Heart right ventricle (tissue), 16 donors: ENCODE measurements at regions not wholly inside any gene's neighbourhood (a gene's known extent, or its start where the extent isn't known, plus 50 kb on each side); places are given as distances from the start of the nearest gene placed in this dataset.
A peak's percentile ranks its signal among the peaks of the same experiment; 100 is the strongest.

Experiments
- ATAC-seq, 8 donors: fragments of 200-7000 bp; cut with Tn5 transposase; one replicate each; pipeline ENCODE4 v1.9.1; 2020; ENCODE audit warnings: mild to moderate bottlenecking in 8 of 8, moderate library complexity in 8 of 8, moderate number of reproducible peaks in 1 of 8
- DNase-seq, 2 donors: peaks; one replicate each; pipeline ENCODE4 v3.0.0-alpha.2; 2020
- H3K27ac ChIP-seq, 10 donors: fragments of 200-600 bp; sonication (generic) in 2 of 10; one replicate each; pipeline versions ENCODE4 v1.5.0 to v1.8.0; 2020 to 2022; ENCODE audit warnings: mild to moderate bottlenecking in 3 of 10
- H3K27me3 ChIP-seq, 7 donors: fragments of 200-600 bp; one replicate each; pipeline ENCODE4 v1.8.0; 2021 to 2022; ENCODE audit warnings: mild to moderate bottlenecking in 2 of 7
- H3K36me3 ChIP-seq, 9 donors: fragments of 200-600 bp; sonication (generic) in 1 of 9; one replicate each; pipeline versions ENCODE4 v1.5.0 to v1.8.0; 2020 to 2022; ENCODE audit warnings: mild to moderate bottlenecking in 2 of 9
- H3K4me1 ChIP-seq, 9 donors: fragments of 200-600 bp; sonication (generic) in 1 of 9; one replicate each; pipeline versions ENCODE4 v1.5.0 to v1.8.0; 2020 to 2022; ENCODE audit warnings: mild to moderate bottlenecking in 4 of 9
- H3K4me3 ChIP-seq, 10 donors: fragments of 200-600 bp; sonication (generic) in 2 of 10; one replicate each; pipeline versions ENCODE4 v1.5.0 to v1.8.0; 2020 to 2022; ENCODE audit warnings: mild to moderate bottlenecking in 7 of 10, moderate library complexity in 2 of 10
- H3K9me3 ChIP-seq, 11 donors: fragments of 200-600 bp in 10 of 11; sonication (generic) in 2 of 11; one replicate each; pipeline versions ENCODE4 v1.5.0 to v1.8.0; 2013 to 2022; ENCODE audit warnings: mild to moderate bottlenecking in 2 of 11, control low read depth in 1 of 11, moderate library complexity in 1 of 11
- CTCF ChIP-seq, 9 donors: fragments of 200-600 bp; sonication (generic) in 2 of 9; IDR thresholded peaks; one replicate each; pipeline versions ENCODE4 v1.5.0 to v1.8.0; 2021 to 2022; ENCODE audit warnings: antibody characterized with exemption in 9 of 9, mild to moderate bottlenecking in 5 of 9, moderate library complexity in 1 of 9
- WGBS, 2 donors: extraction: QIAGEN DNeasy Blood & Tissue Kit; methylation state at CpG; one replicate each; pipeline ENCODE4 v1.1.7; 2013; ENCODE audit warnings: inconsistent platforms in 1 of 2; 5-methylcytosine and 5-hydroxymethylcytosine counted together
- intact Hi-C, 10 donors: fragments of 100-400 bp; cut with DNase I; formaldehyde crosslinking; loops; one replicate each; pipeline versions ENCODE4 v1.11.1 to v1.14.2; 2022
- donor health status: Arrhythmogenic right ventricular cardiomyopathy.
- donor health status: ischemic (EF 13 %, LVEDD 7.1; RV severe dilation, severe dysfunction).
- donor health status: healthy with polysubstance abuse.
- donor health status: DM: no; HTN: yes; CAD: no.
- donor health status: DM: no; HTN: no; CAD: no.
- donor health status: ischemic (EF 25% LVEDD 6.9; RV normal size, moderate dysfunction).
- donor health status: ischemic (EF 25% LVEDD 5.7; RV mildly dilated, moderate dysfunction).
- donor health status: healthy.
- donor health status: DM: yes; HTN: yes; CAD: no.
- donor health status: Ischemic cardiomyopathy.
- donor health status: ischemic (EF 35%, LVEDD 5.7; RV mildly dilated, moderate dysfunction).
- donor health status: nonischemic (EF 11% LVEDD 7.7; RV severe dilation, severe dysfunction).
- donor health status: DM: yes; HTN: yes; CAD: no.
- donor health status: PGD.
- donor health status: ischemic (EF 29% LVEDD 5.4; RV normal size, mild dysfunction).
- donor health status: nonischemic (EF 23%, LVEDD 6.1; RV moderate dilation, normal function).

DNA sequence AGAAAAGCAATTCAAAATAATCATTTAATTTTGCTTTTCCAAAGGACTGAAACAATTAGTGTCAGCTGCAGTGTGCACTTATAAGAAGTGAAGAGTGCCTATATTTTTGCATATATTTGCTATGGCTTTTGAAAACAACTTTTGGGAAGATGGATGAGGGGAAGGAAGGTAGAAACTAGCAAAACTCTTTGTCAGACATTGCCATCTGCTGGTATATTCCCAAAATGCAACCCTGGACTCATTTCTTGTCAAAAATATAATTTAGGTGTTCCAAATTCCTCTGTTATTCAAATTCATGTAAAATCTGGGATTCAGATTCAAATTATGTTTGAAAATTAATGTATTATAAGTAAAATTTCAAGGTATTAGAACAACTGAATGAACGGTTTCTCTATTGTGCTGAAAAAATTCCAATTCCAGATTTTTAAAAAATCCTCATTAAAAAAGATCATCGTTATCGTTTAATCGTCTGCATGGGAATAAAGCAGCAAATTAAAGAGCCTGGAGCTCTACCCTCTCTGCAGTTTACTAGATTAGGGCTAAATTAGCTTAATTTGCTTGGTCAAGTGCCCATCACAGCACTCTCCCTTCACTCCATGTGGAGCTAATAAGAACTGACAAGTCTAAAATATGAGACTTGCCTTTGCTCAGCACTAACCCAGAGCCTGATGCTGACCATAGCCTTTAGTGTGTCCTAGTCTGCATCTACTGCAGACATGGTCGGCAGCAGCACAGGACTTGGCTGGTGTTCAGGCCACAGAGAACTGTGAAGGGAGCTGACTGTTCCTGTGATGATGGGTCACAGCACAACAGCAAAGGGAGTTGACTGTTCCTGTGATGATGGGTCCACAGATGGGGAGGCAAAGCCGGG lies 67.9 kb upstream of the MITF start:
- no peak overlapping the region for H3K4me3 ChIP-seq
- H3K36me3 ChIP-seq: no peaks in the 10 kb centered on the region
- no peaks in the 10 kb centered on the region for H3K27me3 ChIP-seq
- ATAC-seq (peak in 7 of 8 donors; percentile 55 to 86 (median 61)), DNase-seq (peak in 1 of 2 donors; percentile 51)
- intact Hi-C loops: loop anchor here (2.0 to 10.0 kb wide), 15 partner anchors 224 to 517 kb away; no protein-coding TSS in a partner anchor
- peaks cover 0 to 7% (median 0%) of the 10 kb centered on the region in 11 donors for H3K9me3 ChIP-seq
- H3K4me1 ChIP-seq: peaks cover 0 to 17% (median 11%) of the 10 kb centered on the region in 9 donors
- TF ChIP-seq CTCF (IDR thresholded peaks at IDR 0.05): peak; percentile 68 to 88 (median 82)
- WGBS, 2 donors: 44 to 45% methylated on average over 6 of the region's 6 CpGs
- H3K27ac ChIP-seq: no peak overlapping the region

- no peak for DNase-seq
- H3K27ac ChIP-seq: no peak overlapping the region
- H3K36me3 ChIP-seq: no peaks in the 10 kb centered on the region
- H3K4me3 ChIP-seq: no peak overlapping the region
- no peaks in the 10 kb centered on the region for H3K27me3 ChIP-seq
- intact Hi-C loops: loop anchor here (5.0 to 10.0 kb wide), 8 partner anchors 124 to 502 kb away; no protein-coding TSS in a partner anchor
- peaks cover 0 to 29% (median 21%) of the 10 kb centered on the region in 9 donors for H3K4me1 ChIP-seq
- TF ChIP-seq CTCF (IDR thresholded peaks at IDR 0.05): no peak
- 68 to 70% methylated on average over 3 of the region's 3 CpGs for WGBS, 2 donors
- no peak for ATAC-seq
- H3K9me3 ChIP-seq: peaks cover 0 to 7% (median 0%) of the 10 kb centered on the region in 11 donors
These were observed 70.2 kb upstream of the MITF start for GRCh38 chr3:69669070-69669469.

GRCh38 chr3:69665026-69665737 lies 74.1 kb upstream of the MITF start:
- WGBS, 2 donors: 8 to 10% methylated on average over 4 of the region's 4 CpGs
- peak overlapping the region in 8 of 10 donors; percentile 14 to 67 (median 38) for H3K27ac ChIP-seq
- H3K4me1 ChIP-seq: peaks cover 0 to 27% (median 19%) of the 10 kb centered on the region in 9 donors
- H3K4me3 ChIP-seq: no peak overlapping the region
- ATAC-seq (peak; percentile 73 to 94 (median 91)), DNase-seq (peak in 1 of 2 donors; percentile 61)
- H3K9me3 ChIP-seq: peaks cover 0 to 7% (median 0%) of the 10 kb centered on the region in 11 donors
- H3K36me3 ChIP-seq: no peaks in the 10 kb centered on the region
- no peaks in the 10 kb centered on the region for H3K27me3 ChIP-seq
- no peak for TF ChIP-seq CTCF (IDR thresholded peaks at IDR 0.05)
- intact Hi-C loops: loop anchor here (5.0 to 10.0 kb wide), 8 partner anchors 120 to 498 kb away; no protein-coding TSS in a partner anchor

DNA sequence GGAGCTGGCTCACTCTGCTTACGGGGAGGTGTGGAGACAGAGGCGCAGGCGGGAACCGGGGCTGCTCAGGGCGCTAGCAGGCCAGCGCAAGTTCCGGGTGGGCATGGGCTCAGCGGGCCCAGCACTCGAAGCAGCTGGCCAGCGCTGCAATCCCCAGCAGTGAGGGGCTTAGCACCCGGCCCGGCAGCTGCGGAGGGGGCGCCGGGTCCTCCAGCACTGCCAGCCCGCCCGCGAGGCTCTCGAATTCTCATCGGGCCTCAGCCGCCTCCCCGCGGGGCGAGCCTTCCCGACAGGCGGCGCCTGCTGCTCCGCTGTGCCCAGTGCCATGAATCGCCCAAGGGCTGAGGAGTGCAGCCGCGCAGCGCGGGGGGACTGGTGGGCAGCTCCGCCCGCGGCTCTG lies 78.6 kb upstream of the MITF start:
- no peaks in the 10 kb centered on the region for H3K27me3 ChIP-seq
- DNase-seq (no peak), ATAC-seq (peak in 1 of 8 donors; percentile 66)
- no peaks in the 10 kb centered on the region for H3K36me3 ChIP-seq
- intact Hi-C loops: loop anchor here in 5 of 10 donors (5.0 to 10.0 kb wide), 5 partner anchors 103 to 216 kb away; no protein-coding TSS in a partner anchor
- 93 to 98% methylated on average over 36 of the region's 36 CpGs for whole genome bisulfite sequencing, 2 donors
- H3K27ac ChIP-seq: no peak overlapping the region
- no peak for TF ChIP-seq CTCF (IDR thresholded peaks at IDR 0.05)
- peaks cover 0 to 14% (median 0%) of the 10 kb centered on the region in 11 donors for H3K9me3 ChIP-seq
- no peak overlapping the region for H3K4me3 ChIP-seq
- H3K4me1 ChIP-seq: peaks cover 0 to 34% (median 22%) of the 10 kb centered on the region in 9 donors
